Choroid plexus epithelial cell (primary cell): ENCODE measurements at regions not wholly inside any gene's neighbourhood (a gene's known extent, or its start where the extent isn't known, plus 50 kb on each side); places are given as distances from the start of the nearest gene placed in this dataset.
"Not testable (repeated sequence)": the region's sequence is repeated elsewhere in the genome, so short reads cannot be mapped to it uniquely, and the experiment has no call there.

Experiments
- DNase-seq: peaks from one replicate; pipeline ENCODE4 v3.0.0-alpha.2; 2010; ENCODE audit warnings: low read depth
- H3K4me3 ChIP-seq: 2 replicates; pipeline ENCODE4 v1.5.1; 2011; ENCODE audit warnings: low read depth, mild to moderate bottlenecking, control low read depth, low read length, moderate library complexity

DNA sequence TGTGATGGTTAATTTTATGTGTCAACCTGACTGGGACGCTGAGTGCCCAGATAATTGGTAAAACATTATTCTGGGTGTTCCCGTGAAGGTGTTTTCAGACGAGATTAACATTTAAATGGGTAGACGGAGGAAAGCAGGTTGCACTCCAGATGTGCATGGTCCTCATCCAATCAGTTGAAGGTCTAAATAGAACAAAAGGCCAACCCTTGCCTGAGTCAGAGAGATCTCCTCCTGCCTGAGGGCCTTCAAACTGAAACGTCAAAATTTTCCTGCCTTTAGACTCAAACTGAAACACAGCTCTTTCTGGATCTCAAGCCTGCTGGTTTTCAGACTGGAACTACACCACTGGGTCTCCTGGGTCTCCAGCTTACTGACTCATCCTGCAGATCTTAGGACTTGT lies 73.5 kb downstream of the NPIPA8 start:
- not testable (repeated sequence) for DNase-seq

GRCh38 chr16:18261848-18262247 lies 74.7 kb downstream of the NPIPA8 start:
- not testable (repeated sequence) for H3K4me3 ChIP-seq, DNase-seq

More for the DNA sequence above, 73.5 kb downstream of the NPIPA8 start:
- H3K4me3 ChIP-seq: not testable (repeated sequence)

- not testable (repeated sequence) for H3K4me3 ChIP-seq, DNase-seq
Observed at GRCh38 chr16:18259496-18260176, 76.9 kb downstream of the NPIPA8 start.

GRCh38 chr16:18252943-18253342 lies 83.6 kb downstream of the NPIPA8 start:
- H3K4me3 ChIP-seq, DNase-seq: not testable (repeated sequence)

DNA sequence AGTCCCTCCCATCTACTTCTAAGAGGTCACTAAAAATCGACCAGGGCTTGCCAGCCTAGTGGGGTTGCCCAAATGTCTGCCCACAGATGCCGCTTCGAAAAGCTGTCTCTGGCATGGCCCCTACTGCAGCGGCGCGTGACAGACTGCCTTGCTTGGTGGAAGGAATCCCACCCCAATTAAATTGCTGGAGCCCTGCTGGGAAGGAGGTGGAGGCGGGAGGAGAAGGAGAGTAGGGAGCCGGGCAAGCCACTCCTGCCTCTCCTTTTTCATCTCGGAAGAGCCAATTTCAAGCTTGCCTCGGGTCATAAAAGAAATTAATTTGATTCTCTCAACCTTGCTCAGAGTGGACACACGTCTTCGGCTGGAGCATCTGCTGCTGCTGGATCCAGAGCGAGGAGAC lies 106.0 kb downstream of the NPIPA8 start:
- H3K4me3 ChIP-seq, DNase-seq: not testable (repeated sequence)

GRCh38 chr16:18222054-18223009 lies 114.2 kb downstream of the NPIPA8 start:
- not testable (repeated sequence) for H3K4me3 ChIP-seq, DNase-seq

GRCh38 chr16:18217741-18218140 lies 118.8 kb downstream of the NPIPA8 start:
- not testable (repeated sequence) for H3K4me3 ChIP-seq, DNase-seq

GRCh38 chr16:18216814-18217213 lies 119.7 kb downstream of the NPIPA8 start:
- H3K4me3 ChIP-seq, DNase-seq: not testable (repeated sequence)

DNA sequence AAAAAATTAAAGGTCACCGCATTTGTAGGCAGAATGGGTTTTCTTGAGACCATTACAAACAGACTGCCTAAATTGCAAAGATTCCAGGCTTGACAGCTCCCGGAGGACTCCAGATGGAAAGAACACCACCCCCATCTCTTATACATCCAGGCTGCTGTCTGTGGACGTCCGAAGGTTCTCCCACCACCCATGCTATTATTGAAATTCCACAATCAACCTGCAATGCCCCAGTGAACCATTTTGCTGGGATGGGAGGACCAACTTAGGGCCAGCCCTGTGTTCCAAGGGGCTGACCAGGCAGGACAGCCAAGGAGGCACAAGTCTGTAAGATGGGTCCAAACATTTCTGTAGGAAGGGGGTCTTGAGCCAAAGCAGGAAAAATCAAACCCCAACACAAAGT lies 122.7 kb downstream of the NPIPA8 start:
- H3K4me3 ChIP-seq, DNase-seq: not testable (repeated sequence)

GRCh38 chr16:18211505-18211904 lies 125.0 kb downstream of the NPIPA8 start:
- DNase-seq, H3K4me3 ChIP-seq: not testable (repeated sequence)

DNA sequence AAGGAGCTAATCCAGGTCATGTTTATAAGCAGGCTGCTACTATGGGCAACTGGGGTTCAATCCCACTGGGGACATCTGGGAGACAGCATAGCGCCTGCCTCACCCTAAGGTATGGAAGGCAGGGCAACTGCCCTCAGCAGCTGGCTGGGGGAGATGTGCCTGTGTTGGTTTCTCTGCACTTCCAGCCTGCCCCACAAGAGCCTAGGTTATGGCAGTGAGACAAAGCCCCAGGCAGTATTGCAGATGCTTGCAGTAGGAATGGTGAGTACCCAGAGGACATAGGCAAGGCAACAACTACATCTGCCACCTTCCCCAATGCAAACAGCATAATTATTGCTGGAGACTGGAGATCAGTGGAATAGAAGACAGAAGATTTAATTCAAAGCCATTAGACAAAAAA lies 131.8 kb downstream of the NPIPA8 start:
- not testable (repeated sequence) for H3K4me3 ChIP-seq, DNase-seq

GRCh38 chr16:18204309-18204708 lies 132.2 kb downstream of the NPIPA8 start:
- DNase-seq, H3K4me3 ChIP-seq: not testable (repeated sequence)

DNA sequence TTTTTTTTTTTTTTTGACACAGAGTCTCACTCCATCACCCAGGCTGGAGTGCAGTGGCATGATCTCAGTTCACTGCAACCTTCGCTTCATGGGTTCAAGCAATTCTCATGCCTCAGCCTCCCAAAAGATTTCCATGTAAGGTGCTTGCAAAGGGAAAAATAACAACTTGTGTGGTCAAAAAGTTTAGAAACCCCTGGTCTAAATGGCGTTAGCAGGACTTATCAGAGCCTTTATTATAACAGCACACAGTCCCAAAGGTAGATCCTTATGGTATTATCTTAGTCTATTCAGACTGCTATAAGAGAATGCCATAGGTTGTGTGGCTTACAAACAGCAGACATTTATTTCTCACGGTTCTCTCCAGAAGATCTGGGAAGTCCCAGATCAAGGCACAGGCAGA lies 135.0 kb downstream of the NPIPA8 start:
- H3K4me3 ChIP-seq, DNase-seq: not testable (repeated sequence)

- not testable (repeated sequence) for H3K4me3 ChIP-seq, DNase-seq
Observed at GRCh38 chr16:18192389-18192788, 144.1 kb downstream of the NPIPA8 start.

DNA sequence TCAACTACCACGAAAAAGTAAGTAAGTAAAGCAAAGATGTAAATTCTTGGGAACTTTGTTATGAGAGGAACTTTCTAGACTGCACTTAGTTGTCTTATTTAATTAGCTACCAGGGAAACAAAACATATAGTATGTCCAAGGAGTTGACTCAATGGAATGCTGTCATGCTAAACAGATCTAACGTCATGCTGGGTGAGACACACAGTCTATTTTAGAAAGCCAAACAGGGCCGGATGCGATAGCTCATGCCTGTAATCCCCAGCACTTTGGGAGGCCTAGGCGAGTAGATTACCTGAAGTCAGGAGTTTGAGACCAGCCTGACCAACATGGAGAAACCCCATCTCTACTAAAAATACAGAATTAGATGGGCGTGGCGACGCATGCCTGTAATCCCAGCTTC lies 146.4 kb downstream of the NPIPA8 start:
- DNase-seq, H3K4me3 ChIP-seq: not testable (repeated sequence)

- H3K4me3 ChIP-seq: not testable (repeated sequence)
Observed at GRCh38 chr16:18184755-18185154, 151.8 kb downstream of the NPIPA8 start.

DNA sequence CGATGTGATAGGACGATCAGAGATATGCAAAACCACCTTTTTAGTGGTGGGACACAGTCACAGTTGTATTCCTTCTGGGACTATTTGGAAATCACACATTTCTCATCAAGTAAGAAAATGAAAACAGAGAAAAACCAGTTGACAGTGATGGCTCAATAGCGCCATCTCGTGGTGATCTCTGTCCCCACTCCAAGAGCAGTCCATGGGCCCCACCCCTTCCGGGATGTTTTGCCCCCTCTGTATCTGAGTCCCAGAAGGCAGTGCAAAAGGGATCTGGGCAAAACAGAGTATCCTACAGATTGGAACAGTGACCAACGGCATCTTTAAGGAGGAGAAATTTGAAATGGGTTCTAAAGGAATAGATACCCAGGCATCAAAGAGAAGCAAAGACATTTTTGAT lies 155.5 kb downstream of the NPIPA8 start:
- DNase-seq, H3K4me3 ChIP-seq: not testable (repeated sequence)

More at GRCh38 chr16:18184755-18185154, 151.8 kb downstream of the NPIPA8 start:
- not testable (repeated sequence) for DNase-seq

DNA sequence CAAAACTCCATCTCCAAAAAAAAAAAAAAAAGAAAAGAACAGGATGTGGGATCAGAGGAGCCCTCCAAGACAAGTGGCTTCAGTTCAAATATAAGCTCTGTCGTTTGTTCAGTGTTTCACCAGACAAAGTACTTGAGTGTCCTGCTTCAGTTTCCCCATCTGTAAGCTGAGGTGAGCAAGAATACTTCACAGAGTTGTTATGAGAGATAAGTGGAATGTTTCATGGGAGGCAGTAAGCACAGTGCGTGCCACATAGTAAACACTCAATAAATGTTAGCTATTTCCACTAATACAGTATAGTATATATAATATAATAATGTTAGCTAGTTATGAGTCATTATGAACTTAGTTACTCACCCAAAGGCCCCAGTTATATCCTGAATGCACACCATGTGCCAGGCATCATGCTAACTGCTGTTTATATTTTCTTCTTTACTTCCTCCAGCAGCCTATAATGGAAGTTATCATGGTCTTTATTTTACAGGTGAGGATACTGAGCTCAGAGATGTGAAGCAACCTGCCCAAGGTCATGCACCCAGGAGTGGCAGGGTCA lies 162.5 kb downstream of the NPIPA8 start:
- DNase-seq, H3K4me3 ChIP-seq: not testable (repeated sequence)

DNA sequence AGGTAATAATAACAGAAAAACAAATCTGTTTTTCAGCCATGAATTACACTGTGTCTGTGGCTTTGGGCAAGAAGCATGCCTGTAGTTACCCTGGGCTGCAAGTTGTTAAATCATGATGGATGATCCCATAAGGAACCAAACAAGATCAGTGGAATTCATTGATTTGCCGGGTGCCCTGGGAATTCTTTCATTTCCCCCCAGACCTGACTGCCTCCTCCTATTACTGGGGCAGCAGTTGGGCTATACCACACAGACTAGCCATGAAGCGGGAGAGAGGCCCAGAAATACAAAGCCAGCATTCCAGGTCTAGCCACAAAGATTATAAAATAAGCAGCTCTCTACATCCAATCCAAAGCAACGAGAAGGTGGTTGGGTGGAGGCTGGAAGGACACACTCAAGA lies 174.2 kb downstream of the NPIPA8 start:
- not testable (repeated sequence) for H3K4me3 ChIP-seq, DNase-seq

GRCh38 chr16:18161224-18161623 lies 175.3 kb downstream of the NPIPA8 start:
- H3K4me3 ChIP-seq: not testable (repeated sequence)

More at GRCh38 chr16:18161224-18161623, 175.3 kb downstream of the NPIPA8 start:
- not testable (repeated sequence) for DNase-seq
